GM12865 (cell line): ENCODE measurements at regions not wholly inside any gene's neighbourhood (a gene's known extent, or its start where the extent isn't known, plus 50 kb on each side); places are given as distances from the start of the nearest gene placed in this dataset.

Experiments
- DNase-seq: peaks from one replicate; pipeline ENCODE4 v3.0.0; 2010; ENCODE audit warnings: low read depth
- H3K4me3 ChIP-seq: 2 replicates; pipeline ENCODE4 v1.5.1; 2011; ENCODE audit warnings: mild to moderate bottlenecking, low read depth, low read length, control low read depth
- CTCF ChIP-seq: IDR thresholded peaks from 2 replicates; pipeline ENCODE4 v1.5.1; 2011; ENCODE audit warnings: low read length, control low read depth, low read depth, inconsistent platforms; ENCODE audit not compliant: insufficient read depth; ENCODE audit errors: missing control alignments

GRCh38 chr11:81267246-81267645 lies 1466.4 kb downstream of the FAM181B start:
- no peak for TF ChIP-seq CTCF
- no peak for DNase-seq
- H3K4me3 ChIP-seq: no peak overlapping the region

GRCh38 chr11:81259471-81259870 lies 1474.2 kb downstream of the FAM181B start:
- TF ChIP-seq CTCF: no peak
- no peak overlapping the region for H3K4me3 ChIP-seq
- DNase-seq: no peak

GRCh38 chr11:81255895-81256294 lies 1477.8 kb downstream of the FAM181B start:
- TF ChIP-seq CTCF: no peak
- H3K4me3 ChIP-seq: no peak overlapping the region
- DNase-seq: peak; percentile 10

GRCh38 chr11:81253244-81253643 lies 1480.4 kb downstream of the FAM181B start:
- no peak for TF ChIP-seq CTCF
- DNase-seq: no peak
- no peak overlapping the region for H3K4me3 ChIP-seq

GRCh38 chr11:81246941-81247340 lies 1486.7 kb downstream of the FAM181B start:
- no peak overlapping the region for H3K4me3 ChIP-seq
- TF ChIP-seq CTCF: no peak
- DNase-seq: no peak

GRCh38 chr11:81245791-81246190 lies 1487.9 kb downstream of the FAM181B start:
- H3K4me3 ChIP-seq: no peak overlapping the region
- no peak for TF ChIP-seq CTCF
- no peak for DNase-seq

- no peak for DNase-seq
- TF ChIP-seq CTCF: no peak
- no peak overlapping the region for H3K4me3 ChIP-seq
These were observed 1491.9 kb downstream of the FAM181B start for GRCh38 chr11:81241672-81242275.
